GM12892 (cell line): ENCODE measurements at regions not wholly inside any gene's neighbourhood (a gene's known extent, or its start where the extent isn't known, plus 50 kb on each side); places are given as distances from the start of the nearest gene placed in this dataset.

Experiments used
- POLR2A ChIP-seq: IDR thresholded peaks from 2 replicates; pipeline ENCODE4 v1.6.1; 2011; ENCODE audit warnings: low read depth, low read length, control low read depth
- POLR2AphosphoS5 ChIP-seq: IDR thresholded peaks from 2 replicates; pipeline ENCODE4 v1.6.1; 2011; ENCODE audit warnings: low read depth, low read length, control low read depth
- TAF1 ChIP-seq: IDR thresholded peaks from 2 replicates; pipeline ENCODE4 v1.6.1; 2011; ENCODE audit warnings: low read depth, mild to moderate bottlenecking, control low read depth, low read length, borderline replicate concordance

GRCh38 chr18:2444201-2444875, 127.0 kb downstream of the METTL4 start:
- TF ChIP-seq POLR2A (no peak), POLR2AphosphoS5 (no peak), TAF1 (no peak)
